COLO668 (cell line): ENCODE measurements at regions not wholly inside any gene's neighbourhood (a gene's known extent, or its start where the extent isn't known, plus 50 kb on each side); places are given as distances from the start of the nearest gene placed in this dataset.

ENCODE experiments used
- DNase-seq: peaks from one replicate; lab custom pipeline; 2025; ENCODE audit not compliant: unreplicated experiment; lab: John Stamatoyannopoulos, UW

GRCh38 chr1:38721816-38722215 is 137.8 kb downstream of the RRAGC start:
- no peak for DNase-seq

DNA sequence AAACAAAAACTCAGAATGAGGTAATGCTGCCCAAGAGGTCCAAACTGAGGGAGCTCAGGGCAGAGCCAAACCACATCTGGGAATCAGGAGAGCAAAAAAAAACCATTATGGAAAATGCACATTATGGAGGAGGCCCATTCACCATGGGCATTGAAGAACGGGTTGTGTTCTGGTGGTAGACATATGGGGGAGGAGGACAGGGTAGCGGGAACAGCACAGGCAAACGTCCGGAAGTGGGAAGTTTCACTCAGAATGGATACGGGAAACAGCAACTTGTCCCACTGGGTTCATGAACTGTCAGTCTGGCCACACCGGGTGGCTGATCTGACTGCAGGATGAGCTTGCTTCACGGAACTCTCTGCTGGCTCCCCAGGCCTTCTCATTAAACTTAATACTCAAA is 139.7 kb downstream of the RRAGC start:
- DNase-seq = no peak

DNA sequence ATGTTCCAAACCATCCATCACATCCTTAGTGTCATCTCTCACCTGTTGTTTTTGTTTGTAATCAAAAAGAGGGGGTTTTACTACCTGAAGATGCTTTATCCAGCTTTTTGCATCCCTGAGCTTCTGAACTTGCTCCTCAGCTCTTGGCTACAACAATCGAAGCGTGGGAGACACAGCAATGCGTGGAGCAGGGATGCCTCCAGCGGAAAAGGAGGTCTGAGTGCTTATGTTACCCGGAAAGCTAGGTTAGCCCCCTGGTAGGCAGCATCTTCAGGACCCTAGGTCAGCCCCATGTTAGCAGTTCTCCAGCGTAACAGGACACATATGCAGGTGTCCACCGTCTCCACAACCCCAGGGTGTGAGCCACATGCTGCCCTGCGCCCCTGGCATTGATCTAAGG is 141.5 kb downstream of the RRAGC start:
- no peak for DNase-seq

DNA sequence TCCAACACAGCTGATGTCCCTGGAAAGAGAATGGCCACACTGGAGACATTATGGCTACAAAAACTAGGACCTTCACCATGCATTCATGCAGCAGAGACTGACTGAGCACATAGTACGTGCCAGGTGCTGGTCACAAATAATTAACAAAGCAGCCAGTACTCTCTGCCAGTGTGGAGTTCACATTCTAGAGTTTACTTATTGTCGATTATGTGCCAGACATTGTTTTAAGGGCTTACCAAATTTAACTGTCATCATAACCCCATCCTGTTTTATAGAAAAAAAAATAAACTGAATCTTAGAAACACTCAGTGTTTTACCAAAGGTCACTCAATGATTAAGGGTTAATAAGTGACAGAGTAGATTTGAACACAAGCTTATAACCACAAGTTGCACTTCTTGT is 143.3 kb downstream of the RRAGC start:
- DNase-seq = no peak

DNA sequence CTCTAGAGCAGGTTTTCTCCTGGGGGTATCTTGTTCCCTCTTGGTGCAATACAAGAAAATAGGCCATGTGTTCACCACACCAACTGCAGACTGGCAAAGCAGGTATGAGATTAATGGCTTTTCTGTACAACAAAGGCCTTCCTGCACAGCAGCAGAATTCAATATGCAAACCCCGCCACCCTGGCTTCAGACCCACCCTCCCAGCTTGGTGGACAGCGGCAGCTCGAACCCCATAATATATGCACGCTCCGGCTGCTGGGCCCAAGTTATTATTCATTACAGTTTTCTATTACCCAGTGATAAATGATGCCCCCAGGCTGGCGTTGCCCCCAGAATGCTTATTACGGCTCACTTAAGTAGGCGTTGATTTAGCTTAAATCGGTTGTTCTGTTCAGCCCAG is 144.2 kb downstream of the RRAGC start:
- no peak for DNase-seq

- DNase-seq = no peak
Measured at GRCh38 chr1:38712046-38712445, 147.5 kb downstream of the RRAGC start.

GRCh38 chr1:38708701-38709258 is 150.8 kb downstream of the RRAGC start:
- DNase-seq = no peak

DNA sequence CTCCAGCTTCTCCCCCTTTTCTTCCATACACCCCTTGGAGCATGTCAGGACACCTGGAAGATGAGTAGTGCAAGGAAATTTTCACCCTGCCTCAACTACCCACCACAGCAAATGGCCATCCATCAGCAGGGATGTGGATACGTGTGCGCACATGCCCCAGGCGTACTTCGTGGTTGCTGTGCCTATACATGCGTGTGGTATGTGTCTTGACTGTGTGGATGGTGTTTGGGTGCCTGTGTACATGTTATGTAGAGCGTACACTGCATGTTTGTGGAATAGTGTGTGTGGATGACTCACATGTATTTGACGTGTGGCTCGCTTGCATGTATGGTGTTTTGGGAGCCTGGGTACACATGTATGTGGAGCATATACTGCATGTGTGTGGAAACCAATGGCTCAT is 158.5 kb downstream of the RRAGC start:
- DNase-seq = no peak

- no peak for DNase-seq
Measured at GRCh38 chr1:38700077-38700470, 159.5 kb downstream of the RRAGC start.

DNA sequence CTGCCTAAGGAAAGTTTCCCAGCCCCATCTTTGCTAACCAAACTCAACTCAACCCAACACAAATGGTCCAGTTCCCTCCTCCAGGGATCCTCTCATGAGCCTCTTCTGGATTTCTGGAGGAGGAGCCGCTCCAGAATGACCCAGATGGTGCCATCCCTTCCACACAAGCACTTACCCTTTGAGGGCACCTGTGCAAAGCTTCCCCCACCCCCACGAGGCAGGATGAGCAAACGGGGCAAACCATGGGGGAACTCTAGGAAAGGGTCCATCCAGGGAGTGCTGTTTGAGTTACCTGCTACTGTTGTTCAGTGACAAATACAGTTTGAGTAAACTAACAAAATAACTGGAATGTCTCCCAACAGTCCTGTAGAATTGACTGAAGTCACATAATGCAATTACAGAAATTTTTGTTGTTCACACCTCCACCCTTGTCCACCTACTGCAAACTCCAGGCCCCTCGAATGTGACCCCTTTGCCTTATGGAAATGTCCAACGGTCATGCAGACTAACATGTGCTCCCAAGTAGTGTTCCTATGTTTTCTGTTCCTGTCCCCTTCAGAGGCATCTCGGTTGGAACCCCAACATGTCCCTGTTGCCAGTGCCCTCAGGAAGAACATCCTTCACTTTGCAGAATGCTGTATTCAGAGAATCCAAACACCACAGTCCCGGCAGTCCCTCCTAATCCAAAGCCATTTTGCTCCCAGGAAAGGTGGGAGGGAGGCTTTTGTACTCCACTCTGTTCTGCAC is 160.1 kb downstream of the RRAGC start:
- no peak for DNase-seq

DNA sequence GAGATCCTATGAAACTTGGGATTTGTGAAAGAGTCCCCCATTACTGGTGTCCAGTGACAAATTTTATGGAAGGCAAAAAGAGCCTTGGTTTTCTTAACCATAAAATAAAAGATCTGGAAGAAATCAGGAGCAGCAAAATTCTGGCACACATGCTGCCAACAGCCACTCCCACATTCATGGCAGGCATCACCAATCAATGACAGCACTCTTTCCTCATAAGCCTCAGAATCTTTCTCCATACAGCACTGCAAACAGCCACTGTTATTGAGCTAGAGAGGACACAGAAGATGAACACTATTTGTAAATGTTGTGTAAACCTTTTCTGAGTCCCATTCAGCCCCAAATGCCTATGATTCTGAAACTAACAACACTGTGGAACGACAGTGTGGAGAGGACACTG is 162.2 kb downstream of the RRAGC start:
- no peak for DNase-seq

- DNase-seq = no peak
Measured at GRCh38 chr1:38696371-38696770, 163.2 kb downstream of the RRAGC start.

DNA sequence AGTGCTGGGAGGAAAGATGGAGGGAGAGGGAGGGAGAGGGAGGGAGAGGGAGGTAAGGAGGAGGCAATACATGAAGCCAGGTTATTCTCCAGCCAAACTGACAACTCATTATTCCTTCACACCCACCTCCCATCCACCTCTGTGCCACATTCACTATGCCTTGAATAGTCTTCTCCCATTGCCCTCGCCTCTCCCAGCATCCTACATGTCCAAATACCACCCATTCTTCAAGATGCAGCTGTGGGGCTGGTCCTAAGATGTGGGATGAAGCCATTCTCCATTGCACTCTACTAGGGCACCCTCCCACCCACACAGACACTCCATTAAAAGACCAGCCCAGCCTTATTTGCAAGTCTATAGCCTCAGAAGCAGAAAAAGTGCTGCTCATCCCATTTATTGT is 165.8 kb downstream of the RRAGC start:
- no peak for DNase-seq

DNA sequence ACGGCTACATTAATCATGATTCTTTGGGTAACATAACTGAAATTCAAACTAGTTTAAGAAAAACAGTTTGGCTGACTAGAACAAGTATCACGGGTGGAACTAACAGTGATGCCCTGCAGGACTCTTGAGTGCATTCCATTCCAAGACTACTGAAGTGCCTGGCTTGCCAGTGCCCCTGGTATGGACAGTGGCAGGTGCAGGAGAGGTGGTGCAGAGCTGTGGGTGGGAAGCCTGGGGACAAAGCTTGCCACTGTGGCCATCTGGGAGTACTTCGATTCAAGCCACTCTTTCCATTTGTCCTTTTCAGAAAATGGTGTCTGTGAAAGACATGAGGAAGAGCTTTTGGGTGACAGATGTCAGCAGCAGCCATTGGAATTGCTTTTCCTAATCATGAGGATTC is 166.5 kb downstream of the RRAGC start:
- no peak for DNase-seq

DNA sequence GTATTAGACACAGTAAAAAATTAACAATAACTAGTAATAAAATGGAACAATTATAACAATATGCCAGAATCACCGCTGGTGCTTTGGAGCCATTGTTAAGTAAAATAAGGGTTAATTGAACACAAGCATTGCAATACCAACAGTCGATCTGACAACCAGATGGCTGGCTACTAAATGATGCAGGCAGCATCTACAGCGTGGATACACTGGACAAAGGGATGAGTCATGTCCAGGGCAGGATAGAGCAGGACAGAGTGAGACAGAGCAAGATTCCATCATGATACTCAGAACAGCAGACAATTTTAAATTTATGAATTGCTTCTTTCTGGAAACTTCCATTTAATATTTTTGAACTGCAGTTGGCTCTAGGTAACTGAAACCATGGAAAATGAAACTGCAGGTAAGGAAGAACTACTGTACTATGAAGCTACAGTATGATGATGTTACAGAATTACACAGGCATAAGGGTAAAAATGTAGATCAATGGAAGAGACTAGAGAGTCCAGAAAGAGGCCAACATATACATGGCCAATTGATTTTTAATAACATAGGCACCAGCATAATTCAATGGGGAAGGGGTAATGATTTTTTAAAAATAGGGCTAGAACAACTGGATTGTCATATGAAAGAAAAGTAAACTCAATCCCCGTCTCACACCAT is 168.7 kb downstream of the RRAGC start:
- DNase-seq = no peak

DNA sequence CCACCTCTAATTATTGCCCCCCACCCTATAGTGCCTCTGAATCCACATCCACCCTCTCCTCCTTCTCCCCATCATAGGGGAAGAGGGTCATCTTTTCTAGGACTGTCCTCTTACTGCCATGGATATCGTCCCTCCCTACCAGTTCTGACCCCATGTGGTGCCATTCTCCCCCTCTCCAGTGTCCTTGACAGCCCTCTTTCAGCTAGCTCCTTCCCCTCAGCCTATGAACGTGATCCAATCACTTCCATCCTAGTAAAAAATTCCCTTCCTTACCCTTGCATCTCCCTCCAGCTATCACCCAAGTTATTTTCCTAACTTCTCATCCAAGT is 172.7 kb downstream of the RRAGC start:
- DNase-seq = no peak

- no peak for DNase-seq
Measured at GRCh38 chr1:38686167-38686926, 173.2 kb downstream of the RRAGC start.

- DNase-seq = no peak
Measured at GRCh38 chr1:38685388-38685787, 174.2 kb downstream of the RRAGC start.

- no peak for DNase-seq
Measured at GRCh38 chr1:38680801-38681510, 178.6 kb downstream of the RRAGC start.

DNA sequence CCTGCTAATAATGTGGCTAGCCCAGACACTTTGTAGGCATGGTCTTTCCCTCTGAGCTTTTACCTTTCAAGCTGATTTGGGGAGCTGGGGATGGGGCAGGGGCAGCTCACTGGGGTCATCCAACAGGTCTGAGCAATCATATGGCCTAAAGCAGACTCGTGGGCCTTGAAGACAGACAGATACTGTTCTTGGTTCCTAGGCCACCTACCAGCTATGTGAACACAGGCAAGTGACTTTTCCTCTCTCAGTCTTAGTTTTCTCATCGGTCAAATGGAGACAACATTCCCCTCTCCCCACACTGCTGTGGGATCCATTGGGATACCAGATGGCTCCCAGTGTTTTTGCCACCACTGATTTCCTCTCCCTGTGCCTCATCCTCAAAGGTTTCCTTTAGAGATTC is 181.8 kb downstream of the RRAGC start:
- DNase-seq = no peak

DNA sequence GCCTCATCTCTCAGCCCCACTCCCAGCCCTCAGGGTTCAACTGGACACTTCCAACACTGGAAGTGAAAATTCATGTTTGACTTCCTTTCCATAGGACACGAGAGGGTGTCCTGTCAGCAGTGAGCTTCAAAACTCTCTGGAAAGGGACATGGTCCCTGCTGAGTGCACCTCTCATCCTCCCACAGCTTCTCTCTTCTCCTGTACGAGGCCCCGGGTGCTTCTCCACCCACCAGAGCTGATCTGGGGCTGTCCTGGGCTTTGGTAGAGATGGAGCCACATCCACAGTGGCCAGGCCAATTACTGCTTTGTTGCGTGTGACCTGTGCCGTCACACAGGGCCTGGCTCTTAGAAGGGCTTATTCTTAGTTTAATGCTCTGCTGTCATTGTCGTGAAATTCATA is 182.3 kb downstream of the RRAGC start:
- DNase-seq = no peak
